Activated T-helper 17 cell treated with anti-CD3 and anti-CD28 coated beads, Interleukin-2, amount 50 U/mL, for 72 hours (primary cell): ENCODE measurements at regions not wholly inside any gene's neighbourhood (a gene's known extent, or its start where the extent isn't known, plus 50 kb on each side); places are given as distances from the start of the nearest gene placed in this dataset.
"Not testable (repeated sequence)": the region's sequence is repeated elsewhere in the genome, so short reads cannot be mapped to it uniquely, and the experiment has no call there.

Experiments
- ATAC-seq: fragments of 150-1000 bp; cut with Tn5 transposase; replicated peaks from 2 replicates; pipeline ENCODE4 v1.10.0; 2021; ENCODE audit warnings: mild to moderate bottlenecking, moderate library complexity
- H3K27ac Mint-ChIP-seq: one replicate; pipeline ENCODE4 v1.8.0; 2022; ENCODE audit warnings: mixed read lengths
- H3K27me3 Mint-ChIP-seq: one replicate; pipeline ENCODE4 v1.8.0; 2022; ENCODE audit warnings: mixed read lengths
- H3K36me3 Mint-ChIP-seq: one replicate; pipeline ENCODE4 v1.8.0; 2022; ENCODE audit warnings: low read depth, mild to moderate bottlenecking, mixed read lengths
- H3K4me1 Mint-ChIP-seq: one replicate; pipeline ENCODE4 v1.8.0; 2022; ENCODE audit warnings: mixed read lengths
- H3K4me3 Mint-ChIP-seq: one replicate; pipeline ENCODE4 v1.8.0; 2022; ENCODE audit warnings: mild to moderate bottlenecking, mixed read lengths
- H3K9me3 Mint-ChIP-seq: one replicate; pipeline ENCODE4 v1.8.0; 2022; ENCODE audit warnings: mixed read lengths

DNA sequence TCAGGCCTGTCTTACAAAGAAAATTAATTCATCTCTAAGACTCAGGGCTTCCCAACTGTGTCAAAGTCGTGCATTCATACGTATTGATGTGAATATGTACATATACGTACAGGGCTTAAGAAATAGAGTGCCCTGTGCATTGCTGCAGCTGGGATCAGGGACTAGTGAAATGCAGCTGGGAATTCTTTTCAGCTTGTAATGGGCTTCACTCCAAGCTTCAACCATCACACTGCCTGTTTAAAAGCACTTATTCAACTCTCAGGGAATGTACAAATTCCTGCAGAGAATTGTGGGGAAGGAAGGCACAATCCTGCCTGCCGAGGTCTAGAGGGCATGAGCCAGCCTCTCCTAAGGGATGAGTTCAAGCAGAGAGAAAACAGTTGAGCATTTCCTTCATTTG, 59.6 kb upstream of the MAN2A1 start:
- Mint-ChIP-seq H3K36me3 (no peaks in the 10 kb centered on the region), H3K27ac (no peak overlapping the region), H3K9me3 (no peaks in the 10 kb centered on the region), H3K27me3 (peaks cover 10% of the 10 kb centered on the region), H3K4me1 (no peaks in the 10 kb centered on the region), H3K4me3 (no peak overlapping the region)
- ATAC-seq = no peak

DNA sequence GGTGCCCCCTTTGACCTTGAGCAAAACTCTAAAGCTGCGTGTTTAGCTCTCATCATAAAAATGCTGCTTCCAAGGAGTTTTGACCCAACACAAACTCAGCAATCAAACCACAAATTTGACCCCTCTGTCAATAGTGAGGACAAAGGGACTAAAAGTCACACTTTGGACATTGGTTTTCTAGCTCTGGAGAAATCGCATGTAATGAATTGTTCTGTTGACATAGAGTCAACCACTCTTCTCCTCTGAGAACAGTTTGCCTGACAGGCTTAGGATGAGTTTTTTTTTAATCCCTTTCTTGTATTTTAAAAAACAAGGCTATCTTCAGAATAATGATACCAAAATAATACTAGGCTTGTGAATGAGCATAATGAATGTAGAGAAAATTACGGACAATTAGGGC, 61.1 kb upstream of the MAN2A1 start:
- no peak for ATAC-seq
- Mint-ChIP-seq H3K4me3 (no peak overlapping the region), H3K4me1 (no peaks in the 10 kb centered on the region), H3K27ac (no peak overlapping the region), H3K9me3 (no peaks in the 10 kb centered on the region), H3K36me3 (no peaks in the 10 kb centered on the region), H3K27me3 (peaks cover 13% of the 10 kb centered on the region)

DNA sequence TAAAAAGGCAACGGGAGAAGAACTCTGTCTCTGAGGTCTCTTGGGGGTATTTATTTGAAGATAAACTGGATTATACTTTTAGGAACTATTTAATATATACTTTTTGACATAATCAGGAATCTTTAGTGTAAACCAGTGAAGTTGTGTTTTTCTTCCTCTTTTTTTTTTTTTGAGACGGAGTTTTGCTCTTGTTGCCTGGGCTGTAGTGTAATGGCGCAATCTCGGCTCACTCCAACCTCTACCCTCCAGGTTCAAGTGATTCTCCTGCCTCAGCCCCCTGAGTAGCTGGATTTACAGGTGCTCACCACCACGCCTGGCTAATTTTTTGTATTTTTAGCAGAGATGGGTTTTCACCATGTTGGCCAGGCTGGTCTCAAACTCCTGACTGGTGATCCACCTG, 68.5 kb upstream of the MAN2A1 start:
- not testable (repeated sequence) for H3K27ac Mint-ChIP-seq, H3K27me3 Mint-ChIP-seq, H3K4me1 Mint-ChIP-seq, H3K4me3 Mint-ChIP-seq, H3K9me3 Mint-ChIP-seq, ATAC-seq, H3K36me3 Mint-ChIP-seq

DNA sequence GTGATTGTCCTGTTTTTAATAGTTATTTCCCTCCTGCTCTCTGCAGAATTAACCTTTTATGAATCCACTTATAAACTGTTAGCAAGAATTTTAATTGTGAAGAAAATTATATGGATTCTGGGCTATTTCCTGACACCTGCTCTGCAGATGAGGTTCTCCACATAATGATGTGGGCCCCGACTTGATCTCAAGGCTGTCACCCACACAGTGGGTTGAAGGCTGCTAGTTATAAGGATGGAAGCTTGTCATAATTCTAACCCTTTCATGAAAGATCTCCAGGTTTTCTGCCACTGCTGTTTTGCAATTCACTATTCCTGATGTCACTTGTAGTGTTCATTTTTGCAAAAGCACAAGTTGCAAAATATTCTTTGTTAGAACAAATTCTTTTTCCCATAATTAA, 69.1 kb upstream of the MAN2A1 start:
- no peak overlapping the region for H3K27ac Mint-ChIP-seq
- H3K36me3 Mint-ChIP-seq = no peaks in the 10 kb centered on the region
- no peak overlapping the region for H3K4me3 Mint-ChIP-seq
- no peaks in the 10 kb centered on the region for H3K9me3 Mint-ChIP-seq
- peaks cover 7% of the 10 kb centered on the region for H3K27me3 Mint-ChIP-seq
- ATAC-seq = no peak
- H3K4me1 Mint-ChIP-seq = no peaks in the 10 kb centered on the region

DNA sequence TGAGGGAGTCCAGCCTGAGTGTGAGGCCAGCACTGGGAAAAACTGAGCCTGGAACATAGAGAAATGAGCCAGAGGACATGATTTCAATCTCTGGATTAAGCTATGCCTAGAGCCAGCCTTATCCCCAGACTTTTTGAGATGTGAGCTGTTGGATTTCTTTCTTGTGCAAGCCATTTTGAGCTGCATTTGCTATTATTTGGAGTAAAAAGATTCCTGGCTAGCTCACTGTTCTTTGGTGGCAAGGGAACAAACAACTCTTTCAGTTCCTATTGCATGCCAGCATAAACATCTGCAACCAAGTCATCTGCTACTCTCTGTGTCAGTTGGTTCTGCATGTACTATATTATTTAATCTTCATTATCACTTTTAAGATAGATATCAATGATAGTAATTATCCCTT, 70.1 kb upstream of the MAN2A1 start:
- H3K4me3 Mint-ChIP-seq = no peak overlapping the region
- no peaks in the 10 kb centered on the region for H3K9me3 Mint-ChIP-seq
- no peaks in the 10 kb centered on the region for H3K36me3 Mint-ChIP-seq
- ATAC-seq = no peak
- H3K27ac Mint-ChIP-seq = no peak overlapping the region
- H3K27me3 Mint-ChIP-seq = peaks cover 5% of the 10 kb centered on the region
- H3K4me1 Mint-ChIP-seq = no peaks in the 10 kb centered on the region

DNA sequence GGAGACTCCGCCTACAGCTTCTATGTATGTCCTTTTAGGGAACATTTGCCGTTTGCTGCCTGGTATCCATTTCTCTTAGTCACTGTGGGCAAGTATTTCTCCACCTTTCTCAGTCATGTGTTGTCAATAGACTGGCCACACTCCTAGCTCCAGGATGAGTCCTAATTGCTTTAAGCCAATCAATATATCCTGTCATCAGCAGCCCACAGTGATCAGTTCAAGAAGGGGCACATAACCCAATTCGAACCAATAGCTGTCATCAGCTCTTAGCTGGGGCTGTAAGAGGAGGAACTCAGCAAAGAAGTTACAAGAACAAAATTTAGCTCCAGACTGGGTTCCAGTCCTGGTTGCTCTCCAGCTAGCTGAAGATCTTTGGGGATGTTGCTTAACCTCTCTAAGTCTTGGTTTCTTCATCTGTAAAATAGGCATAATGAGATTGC, 70.7 kb upstream of the MAN2A1 start:
- H3K4me1 Mint-ChIP-seq = no peaks in the 10 kb centered on the region
- no peaks in the 10 kb centered on the region for H3K9me3 Mint-ChIP-seq
- H3K36me3 Mint-ChIP-seq = no peaks in the 10 kb centered on the region
- no peak for ATAC-seq
- H3K27ac Mint-ChIP-seq = no peak overlapping the region
- H3K4me3 Mint-ChIP-seq = no peak overlapping the region
- H3K27me3 Mint-ChIP-seq = peaks cover 4% of the 10 kb centered on the region

DNA sequence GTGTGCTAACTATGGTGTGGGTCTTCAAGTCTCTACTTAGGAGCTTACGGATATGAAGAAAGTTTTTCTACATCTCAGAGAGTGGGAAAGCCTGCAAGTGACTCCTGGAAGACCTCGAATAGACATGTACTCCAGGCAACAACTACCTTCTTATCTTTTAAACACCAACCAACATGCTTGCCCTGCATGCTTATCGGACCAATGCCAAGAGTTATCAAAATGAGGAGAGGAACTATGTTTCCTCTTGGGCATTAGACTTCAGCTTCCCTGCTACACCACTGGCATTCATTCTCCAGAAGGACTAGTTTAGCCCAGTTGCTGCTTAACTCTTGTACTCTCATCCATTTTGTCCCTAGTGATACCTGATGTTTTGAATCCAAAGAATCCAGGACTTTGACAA, 74.7 kb upstream of the MAN2A1 start:
- H3K27me3 Mint-ChIP-seq = peaks cover 4% of the 10 kb centered on the region
- no peaks in the 10 kb centered on the region for H3K36me3 Mint-ChIP-seq
- H3K27ac Mint-ChIP-seq = no peak overlapping the region
- H3K4me3 Mint-ChIP-seq = no peak overlapping the region
- no peak for ATAC-seq
- no peaks in the 10 kb centered on the region for H3K4me1 Mint-ChIP-seq
- no peaks in the 10 kb centered on the region for H3K9me3 Mint-ChIP-seq

DNA sequence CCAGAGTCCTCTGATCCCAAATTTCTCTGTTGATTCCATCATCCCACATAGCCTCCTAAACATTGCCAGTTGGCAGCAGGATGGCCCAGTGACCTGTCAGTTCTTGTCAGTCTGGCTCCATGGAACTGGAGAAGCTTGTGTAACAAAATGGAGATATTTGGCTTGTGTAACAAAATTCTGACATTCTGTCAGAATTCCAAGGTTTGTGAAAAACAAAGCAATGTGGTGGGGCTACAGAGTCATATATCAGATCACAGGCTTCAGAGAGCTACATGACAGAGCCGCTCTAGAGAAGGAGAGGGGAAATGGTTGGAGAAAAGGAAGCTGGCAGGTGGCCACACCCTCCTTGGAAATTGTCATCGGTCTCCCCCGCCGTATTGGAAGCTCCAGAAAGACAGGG, 75.4 kb upstream of the MAN2A1 start:
- Mint-ChIP-seq H3K9me3 (no peaks in the 10 kb centered on the region), H3K4me1 (no peaks in the 10 kb centered on the region), H3K27me3 (peaks cover 4% of the 10 kb centered on the region), H3K4me3 (no peak overlapping the region), H3K36me3 (no peaks in the 10 kb centered on the region), H3K27ac (no peak overlapping the region)
- ATAC-seq = no peak

DNA sequence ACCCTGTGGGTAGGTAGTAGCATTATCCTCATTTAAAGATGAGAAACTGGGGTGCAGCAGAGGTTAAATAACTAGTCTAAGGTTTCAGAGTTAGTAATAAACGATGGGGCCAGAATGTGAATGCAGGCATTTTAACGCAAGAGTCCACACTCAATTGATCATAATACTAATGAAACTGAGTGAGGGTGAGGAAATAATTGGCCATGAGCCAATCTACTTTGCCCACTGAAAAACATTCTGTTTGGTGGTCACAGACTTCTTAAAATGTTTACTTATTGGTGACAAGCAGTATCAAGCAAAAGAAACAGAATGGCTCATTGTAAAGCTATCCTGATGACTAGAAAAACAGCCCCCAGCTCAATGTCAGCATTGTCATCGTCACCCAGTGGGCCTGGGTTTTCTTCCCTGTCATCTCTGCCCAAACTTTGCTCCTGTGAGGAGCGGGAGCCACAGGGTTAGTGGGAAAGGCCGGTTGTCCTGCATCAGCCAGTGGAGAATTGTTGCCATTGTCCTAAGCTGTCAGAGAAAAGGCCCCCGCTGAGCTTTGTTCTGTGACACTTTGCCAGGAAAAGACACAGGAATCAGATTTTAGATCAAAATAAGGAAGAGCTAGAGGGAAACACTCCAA, 77.3 kb upstream of the MAN2A1 start:
- H3K9me3 Mint-ChIP-seq = no peaks in the 10 kb centered on the region
- no peak for ATAC-seq
- no peak overlapping the region for H3K4me3 Mint-ChIP-seq
- no peaks in the 10 kb centered on the region for H3K36me3 Mint-ChIP-seq
- no peaks in the 10 kb centered on the region for H3K27me3 Mint-ChIP-seq
- H3K4me1 Mint-ChIP-seq = no peaks in the 10 kb centered on the region
- H3K27ac Mint-ChIP-seq = no peak overlapping the region

DNA sequence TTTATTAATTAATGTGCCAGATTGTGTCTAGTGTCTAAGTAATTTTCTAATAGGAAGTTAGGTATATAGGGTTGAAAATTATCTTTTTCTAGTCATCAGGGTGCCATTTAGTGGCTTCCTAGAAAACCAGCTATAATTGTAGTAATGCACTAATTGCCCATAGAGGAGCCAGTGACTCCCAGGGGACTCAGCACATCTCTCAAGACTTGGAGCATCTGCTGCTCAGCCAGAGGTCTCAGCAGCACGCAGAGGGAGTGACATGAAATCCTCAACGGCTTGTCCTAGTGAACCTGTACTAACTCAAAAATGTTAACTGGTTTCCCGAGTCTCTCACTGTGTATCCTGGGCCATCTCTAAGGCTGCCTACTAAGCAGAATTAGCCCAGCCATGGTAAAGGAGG, 78.2 kb upstream of the MAN2A1 start:
- no peaks in the 10 kb centered on the region for H3K4me1 Mint-ChIP-seq
- no peak for ATAC-seq
- no peak overlapping the region for H3K27ac Mint-ChIP-seq
- no peaks in the 10 kb centered on the region for H3K36me3 Mint-ChIP-seq
- no peaks in the 10 kb centered on the region for H3K9me3 Mint-ChIP-seq
- no peak overlapping the region for H3K4me3 Mint-ChIP-seq
- H3K27me3 Mint-ChIP-seq = no peaks in the 10 kb centered on the region

DNA sequence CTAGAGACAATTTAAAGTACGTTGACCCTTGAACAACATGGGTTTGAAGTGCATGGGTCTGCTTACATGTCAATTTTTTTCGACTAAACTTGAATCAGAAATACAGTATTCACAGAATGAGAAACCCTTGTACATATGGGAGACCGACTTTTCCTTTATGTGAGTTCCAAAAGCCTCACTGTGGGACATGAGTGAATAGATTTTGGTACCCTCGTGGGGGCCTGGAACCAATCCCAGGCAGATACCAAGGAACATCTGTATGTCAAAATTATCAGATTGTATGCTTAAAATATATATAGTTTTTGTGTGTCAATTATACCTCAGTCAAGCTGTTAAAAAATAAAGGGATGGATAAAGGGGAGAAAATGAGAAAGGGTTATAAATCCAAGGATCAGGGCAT, 78.7 kb upstream of the MAN2A1 start:
- no peak overlapping the region for H3K4me3 Mint-ChIP-seq
- H3K27ac Mint-ChIP-seq = no peak overlapping the region
- H3K36me3 Mint-ChIP-seq = no peaks in the 10 kb centered on the region
- no peaks in the 10 kb centered on the region for H3K4me1 Mint-ChIP-seq
- ATAC-seq = no peak
- H3K27me3 Mint-ChIP-seq = no peaks in the 10 kb centered on the region
- no peaks in the 10 kb centered on the region for H3K9me3 Mint-ChIP-seq

DNA sequence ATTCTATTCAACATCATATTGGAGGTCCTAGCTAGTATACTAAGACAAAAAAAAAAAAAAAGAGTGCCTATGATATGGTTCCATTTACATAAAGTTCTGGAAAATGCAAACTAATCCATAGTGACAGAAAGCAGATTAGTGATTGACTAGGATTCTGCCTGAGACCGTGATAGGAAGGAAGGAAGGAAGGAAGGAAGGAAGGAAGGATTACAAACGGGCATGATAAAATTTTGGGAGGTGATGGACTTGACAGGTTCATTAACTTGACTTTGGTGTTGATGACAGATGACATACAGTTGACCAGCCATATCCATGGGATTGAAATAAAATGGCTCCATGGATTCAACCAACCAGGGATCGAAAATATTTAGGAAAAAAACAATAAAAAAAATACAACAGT, 79.1 kb upstream of the MAN2A1 start:
- no peak for ATAC-seq
- Mint-ChIP-seq H3K9me3 (no peaks in the 10 kb centered on the region), H3K36me3 (no peaks in the 10 kb centered on the region), H3K27me3 (peaks cover 2% of the 10 kb centered on the region), H3K4me3 (no peak overlapping the region), H3K4me1 (no peaks in the 10 kb centered on the region), H3K27ac (no peak overlapping the region)

DNA sequence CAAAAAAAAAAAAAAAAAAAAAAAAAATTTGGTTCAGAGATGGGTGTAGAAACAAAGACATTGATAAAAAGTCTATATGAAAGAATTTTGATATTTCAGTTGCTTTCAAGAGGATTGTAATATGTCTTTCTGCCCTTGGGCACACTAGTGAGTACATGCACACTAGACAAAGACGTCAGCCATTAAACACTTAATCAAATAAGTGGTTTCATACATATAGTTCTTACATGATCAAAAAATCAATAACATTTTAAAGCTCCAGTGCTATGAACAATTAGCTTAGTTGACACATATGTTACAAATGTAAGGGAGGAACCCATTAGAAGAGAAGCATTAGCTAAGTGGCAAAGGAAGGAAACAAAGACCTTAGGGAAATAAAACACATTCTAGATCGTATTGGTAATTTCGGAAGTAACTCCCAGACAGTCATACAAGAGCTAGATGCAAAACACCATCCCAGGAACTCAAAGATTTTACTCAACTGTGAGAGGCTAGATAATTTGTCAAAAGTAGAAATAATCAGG, 84.5 kb upstream of the MAN2A1 start:
- Mint-ChIP-seq H3K36me3 (no peaks in the 10 kb centered on the region), H3K4me1 (no peaks in the 10 kb centered on the region), H3K27me3 (peaks cover 9% of the 10 kb centered on the region), H3K4me3 (no peak overlapping the region), H3K27ac (no peak overlapping the region), H3K9me3 (no peaks in the 10 kb centered on the region)
- ATAC-seq = no peak

DNA sequence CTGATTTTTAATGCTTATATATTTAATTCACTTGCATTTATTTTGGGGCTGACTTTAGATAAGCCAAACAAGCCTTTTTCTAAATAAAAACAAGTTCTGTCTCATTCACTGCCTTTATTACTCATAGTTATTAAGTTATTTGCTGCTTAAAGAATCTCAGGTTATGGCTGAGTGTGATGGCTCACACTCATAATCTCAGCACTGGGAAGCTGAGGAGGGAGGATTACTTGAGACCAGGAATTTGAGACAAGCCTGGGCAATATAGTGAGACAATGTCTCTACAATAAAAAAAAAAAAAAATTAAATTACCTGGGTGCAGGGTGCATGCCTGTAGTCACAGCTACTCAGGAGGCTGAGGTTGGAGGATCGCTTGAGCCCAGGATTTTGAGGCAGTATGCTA, 85.0 kb upstream of the MAN2A1 start:
- Mint-ChIP-seq H3K27ac (no peak overlapping the region), H3K36me3 (no peaks in the 10 kb centered on the region), H3K27me3 (peaks cover 9% of the 10 kb centered on the region), H3K4me3 (no peak overlapping the region), H3K4me1 (no peaks in the 10 kb centered on the region), H3K9me3 (no peaks in the 10 kb centered on the region)
- ATAC-seq = no peak

DNA sequence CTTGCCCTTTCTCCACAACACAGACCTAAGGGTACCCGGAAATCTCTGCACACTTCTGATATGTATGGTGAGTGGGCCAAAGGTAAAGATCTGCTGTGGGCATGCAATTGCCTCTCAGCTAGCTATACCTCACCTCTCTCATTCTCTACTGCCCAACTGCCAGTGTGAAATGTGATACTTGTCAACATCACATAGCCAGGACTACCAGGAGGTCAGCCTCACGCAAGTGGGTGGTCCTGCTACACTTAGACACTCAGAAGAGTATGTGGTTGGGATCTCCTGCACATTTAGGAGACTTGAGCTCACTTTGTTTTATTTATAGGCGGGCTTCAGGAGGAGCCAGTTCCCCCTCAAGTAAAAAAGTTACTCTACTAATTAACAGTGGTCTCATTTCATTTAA, 88.0 kb upstream of the MAN2A1 start:
- no peak overlapping the region for H3K27ac Mint-ChIP-seq
- H3K4me3 Mint-ChIP-seq = no peak overlapping the region
- ATAC-seq = no peak
- H3K9me3 Mint-ChIP-seq = no peaks in the 10 kb centered on the region
- no peaks in the 10 kb centered on the region for H3K36me3 Mint-ChIP-seq
- no peaks in the 10 kb centered on the region for H3K4me1 Mint-ChIP-seq
- H3K27me3 Mint-ChIP-seq = peaks cover 9% of the 10 kb centered on the region

DNA sequence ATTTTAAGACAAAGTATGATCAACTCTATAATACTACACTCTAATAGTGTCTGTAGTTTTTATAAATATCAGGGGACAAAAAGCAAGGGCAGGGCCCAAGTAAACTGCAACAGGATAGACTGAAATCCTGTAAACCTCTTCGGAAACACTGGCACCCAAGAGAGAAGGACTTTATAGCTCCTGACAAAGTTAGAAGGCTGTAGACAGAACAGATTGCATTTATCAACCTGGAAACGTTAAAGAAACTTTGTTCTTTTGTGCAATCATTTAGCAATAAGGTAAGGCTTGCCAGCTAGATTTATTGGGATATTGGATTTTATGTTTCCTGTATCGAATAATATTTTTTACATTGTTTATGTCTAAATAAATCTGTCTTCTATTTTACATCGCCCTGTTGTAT, 91.8 kb upstream of the MAN2A1 start:
- H3K4me1 Mint-ChIP-seq = no peaks in the 10 kb centered on the region
- H3K27ac Mint-ChIP-seq = no peak overlapping the region
- no peaks in the 10 kb centered on the region for H3K36me3 Mint-ChIP-seq
- H3K4me3 Mint-ChIP-seq = no peak overlapping the region
- H3K9me3 Mint-ChIP-seq = no peaks in the 10 kb centered on the region
- H3K27me3 Mint-ChIP-seq = peaks cover 3% of the 10 kb centered on the region
- ATAC-seq = no peak
